Ishikawa (cell line): ENCODE measurements at regions not wholly inside any gene's neighbourhood (a gene's known extent, or its start where the extent isn't known, plus 50 kb on each side); places are given as distances from the start of the nearest gene placed in this dataset.

Source experiments
- FOXM1 ChIP-seq: IDR thresholded peaks from 2 replicates; pipeline ENCODE4 v1.6.1; 2012; ENCODE audit warnings: low read depth, borderline replicate concordance
- MAX ChIP-seq: IDR thresholded peaks from 2 replicates; pipeline ENCODE4 v1.6.1; 2012
- RAD21 ChIP-seq: IDR thresholded peaks from 2 replicates; pipeline ENCODE4 v1.6.1; 2012; ENCODE audit warnings: low read depth
- REST ChIP-seq: IDR thresholded peaks from 2 replicates; pipeline ENCODE4 v1.6.1; 2012; ENCODE audit warnings: low read depth, mild to moderate bottlenecking
- TAF1 ChIP-seq: IDR thresholded peaks from 2 replicates; pipeline ENCODE4 v1.6.1; 2012; ENCODE audit warnings: low read depth, mild to moderate bottlenecking

GRCh38 chr9:97124256-97124655 lies 85.3 kb upstream of the CTSV start:
- no peak for TF ChIP-seq FOXM1
- no peak for TF ChIP-seq RAD21
- TF ChIP-seq TAF1: no peak
- TF ChIP-seq MAX: no peak
- no peak for TF ChIP-seq REST
